Fibroblast of skin of left biceps (primary cell): ENCODE measurements at regions not wholly inside any gene's neighbourhood (a gene's known extent, or its start where the extent isn't known, plus 50 kb on each side); places are given as distances from the start of the nearest gene placed in this dataset.

Experiments used
- DNase-seq, 2 experiments: peaks; one replicate each; pipeline ENCODE4 v3.0.0-alpha.2; 2013; ENCODE audit warnings: low read depth in 2 of 2

DNA sequence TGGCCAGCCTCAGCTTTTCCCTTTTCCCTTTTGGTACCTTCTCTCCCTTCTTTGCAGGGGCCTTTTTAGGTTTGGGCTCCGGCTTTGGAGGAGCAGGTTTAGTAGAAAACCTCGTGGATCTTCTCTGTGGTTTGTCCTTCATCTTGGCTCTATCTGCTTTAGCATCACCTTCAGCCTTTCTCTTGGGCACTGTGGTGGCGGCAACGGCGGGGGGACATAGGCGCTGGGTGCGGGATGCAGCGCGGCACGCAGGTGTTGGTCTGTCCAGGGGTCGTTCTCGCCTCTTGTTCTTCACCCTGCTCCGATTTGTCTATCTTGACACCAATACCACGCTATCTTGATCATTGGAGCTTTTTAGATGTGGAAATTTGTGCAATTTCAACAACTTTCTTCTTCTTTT is 64.5 kb upstream of the SMAD3 start:
- DNase-seq: no peak

DNA sequence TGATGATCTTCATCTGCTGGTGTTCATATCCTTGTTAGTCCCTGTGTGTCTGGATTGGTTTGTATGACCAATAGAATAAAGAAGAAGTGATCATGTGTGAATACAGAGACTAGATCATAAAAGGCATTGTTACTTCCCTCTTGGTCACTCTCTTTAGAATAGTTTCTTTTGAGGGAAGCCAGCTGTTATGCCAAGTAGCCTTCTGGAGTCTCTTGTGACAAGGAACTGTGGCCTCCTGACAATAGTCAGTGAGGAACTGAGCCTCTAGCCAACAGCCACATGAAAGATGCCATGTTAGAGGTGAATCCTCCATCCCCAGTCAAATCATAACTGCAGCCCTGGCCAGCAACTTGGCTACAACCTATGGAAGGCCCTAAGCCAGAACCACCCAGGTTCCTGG is 63.0 kb upstream of the SMAD3 start:
- DNase-seq: no peak

DNA sequence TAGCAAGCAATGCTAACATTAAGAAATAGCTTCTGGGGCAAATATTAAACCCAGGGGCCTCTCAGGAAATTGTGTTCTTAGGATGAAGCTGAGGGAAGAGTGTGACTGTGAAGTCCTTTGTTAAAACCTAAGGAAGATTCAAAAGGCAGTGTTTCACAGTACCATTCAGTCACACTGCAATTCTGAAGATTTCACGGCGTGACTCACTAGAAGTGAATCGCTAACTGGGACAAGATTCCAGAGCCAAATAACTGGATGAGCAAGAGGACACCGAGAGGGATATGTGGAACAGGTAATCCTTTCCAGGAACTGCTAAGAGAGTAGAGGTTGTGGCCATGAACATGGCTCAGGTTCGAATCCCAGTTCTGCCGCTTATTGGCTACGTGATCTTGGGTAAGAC is 61.8 kb upstream of the SMAD3 start:
- DNase-seq: no peak

DNA sequence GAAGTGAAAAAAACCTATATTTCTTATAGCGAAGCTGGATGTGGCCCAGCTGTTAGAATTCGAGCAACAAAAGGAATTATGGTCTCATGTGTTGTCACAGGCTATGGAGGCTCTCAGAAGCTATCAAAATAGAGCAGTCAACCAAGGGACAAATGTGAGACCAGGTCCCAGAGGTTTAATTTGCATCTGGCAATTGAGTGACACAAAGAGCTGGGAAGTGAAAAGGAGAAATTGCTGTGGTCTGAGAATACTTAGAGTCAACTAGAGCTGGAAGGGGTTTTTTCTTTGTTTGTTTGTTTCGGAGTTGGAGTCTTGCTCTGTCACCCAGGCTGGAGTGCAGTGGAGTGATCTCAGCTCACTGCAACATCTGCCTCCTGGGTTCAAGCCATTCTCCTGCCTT is 61.3 kb upstream of the SMAD3 start:
- DNase-seq: no peak

DNA sequence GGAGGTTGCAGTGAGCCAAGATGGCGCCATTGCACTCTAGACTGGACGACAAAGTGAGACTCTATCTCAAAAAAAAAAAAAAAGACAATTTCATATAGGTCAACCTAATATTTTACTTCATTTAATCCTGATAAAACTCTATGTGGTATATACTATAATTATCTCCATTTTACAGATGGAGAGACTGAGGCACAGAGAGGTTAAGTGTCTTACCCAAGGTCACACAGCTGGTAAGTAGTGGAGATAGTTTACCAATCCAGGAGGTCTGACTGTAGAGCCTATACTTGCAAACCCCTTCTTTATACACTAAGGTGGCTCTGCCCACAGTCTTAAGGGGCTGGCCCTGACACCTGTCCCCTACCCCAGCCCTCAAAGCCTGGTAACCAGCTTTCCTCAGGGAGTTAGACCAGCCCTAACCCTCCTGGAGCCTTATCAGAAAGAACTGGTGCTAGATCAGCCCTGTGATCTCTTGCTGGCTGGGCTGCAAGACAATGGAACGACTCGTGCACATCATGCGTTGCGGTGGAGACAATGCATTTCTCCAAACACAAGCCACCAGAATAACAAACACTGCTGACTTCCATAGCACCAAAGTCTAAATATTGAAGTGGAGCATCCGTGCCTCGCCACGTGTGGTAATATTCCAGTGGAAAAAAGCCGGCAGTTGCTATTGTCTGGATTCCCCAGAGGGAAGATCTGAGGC is 60.0 kb upstream of the SMAD3 start:
- no peak for DNase-seq

DNA sequence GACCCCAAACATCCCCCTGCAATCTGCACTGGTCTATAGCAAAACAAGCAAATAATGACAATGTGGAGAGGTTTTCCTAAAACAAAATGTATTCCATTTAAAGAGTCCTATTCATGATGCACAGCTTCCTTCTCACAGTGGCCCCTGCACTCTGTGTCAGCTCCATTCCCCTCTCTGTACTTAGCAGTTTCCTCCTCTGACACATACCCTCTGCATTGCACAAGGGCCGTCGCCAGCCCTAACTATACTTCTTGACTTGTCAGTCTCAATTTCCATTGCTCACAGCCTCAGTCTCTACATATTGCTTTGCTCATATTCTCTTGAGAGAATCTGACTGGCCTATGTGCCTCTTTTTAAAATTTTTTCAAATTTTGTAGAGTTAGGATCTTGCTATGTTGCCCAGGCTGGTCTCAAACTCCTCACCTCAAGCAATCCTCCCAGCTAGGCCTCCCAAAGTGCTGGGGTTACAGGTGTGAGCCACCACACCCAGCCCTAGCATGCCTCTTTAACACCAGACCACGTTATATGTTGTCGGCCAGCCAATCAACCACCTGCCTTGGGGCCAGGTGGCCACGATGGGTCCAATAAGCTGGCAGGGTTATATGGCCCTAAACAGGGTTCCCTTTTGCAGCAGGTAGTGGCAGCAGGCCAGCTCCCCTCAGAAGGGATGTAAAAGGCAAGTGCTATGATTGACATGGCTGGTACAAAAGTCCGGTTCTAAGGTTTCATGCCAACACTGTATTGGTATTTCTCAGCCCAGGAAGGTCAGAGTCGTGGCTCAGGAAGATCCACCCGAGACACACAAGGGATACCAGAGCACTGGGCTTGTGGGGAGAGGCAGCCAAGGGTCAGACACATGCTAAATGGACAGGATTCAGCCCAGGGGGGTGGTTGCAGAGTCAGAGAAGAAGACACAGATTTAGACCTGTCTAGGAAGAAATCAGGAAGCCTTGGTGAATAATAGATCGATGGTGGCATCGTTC is 59.0 kb upstream of the SMAD3 start:
- no peak for DNase-seq

DNA sequence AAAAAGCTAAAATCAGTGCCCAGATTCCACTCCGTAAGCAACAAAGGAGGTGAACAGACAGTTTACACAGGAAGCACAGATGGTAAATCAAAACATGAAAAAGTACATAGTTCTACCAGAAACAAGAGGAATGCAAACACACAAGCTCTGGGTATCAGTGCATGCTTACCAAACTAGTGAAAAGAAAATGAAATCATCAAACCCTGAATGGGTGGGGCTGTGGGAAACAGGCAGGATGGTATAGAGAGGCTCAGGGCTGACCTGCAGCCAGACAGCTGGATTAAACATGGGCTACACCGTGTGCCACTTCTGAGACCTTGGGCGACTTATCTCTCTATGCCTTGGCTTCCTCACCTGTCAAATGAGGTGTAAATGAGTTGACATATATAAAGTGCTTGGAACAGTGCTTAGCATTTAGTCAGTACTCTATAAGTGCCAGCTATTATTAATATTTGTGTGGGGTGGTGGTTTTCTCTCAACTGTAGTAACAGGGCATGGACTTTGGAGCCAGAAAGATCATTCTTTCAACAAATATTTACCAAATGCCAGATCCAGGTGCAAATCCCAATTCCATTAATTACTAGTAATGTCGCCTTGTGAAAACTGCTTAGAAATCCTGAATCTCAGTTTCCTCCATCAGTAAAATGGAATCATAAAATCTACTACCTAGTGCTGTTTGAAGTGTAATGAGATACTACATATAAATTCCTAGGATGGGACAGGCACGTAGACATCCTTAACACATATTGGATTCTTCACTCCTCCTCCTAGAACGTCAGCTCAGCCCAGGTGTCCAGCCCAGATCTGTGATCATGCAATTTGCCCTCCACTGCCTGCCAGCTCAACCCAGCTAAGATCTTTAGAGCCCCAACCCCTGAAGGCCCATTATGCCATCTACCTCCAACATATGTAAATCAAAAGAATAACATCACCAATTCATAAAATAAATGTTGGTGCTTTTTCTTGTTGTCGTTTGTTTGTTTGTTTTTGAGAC is 55.5 kb upstream of the SMAD3 start:
- no peak for DNase-seq

DNA sequence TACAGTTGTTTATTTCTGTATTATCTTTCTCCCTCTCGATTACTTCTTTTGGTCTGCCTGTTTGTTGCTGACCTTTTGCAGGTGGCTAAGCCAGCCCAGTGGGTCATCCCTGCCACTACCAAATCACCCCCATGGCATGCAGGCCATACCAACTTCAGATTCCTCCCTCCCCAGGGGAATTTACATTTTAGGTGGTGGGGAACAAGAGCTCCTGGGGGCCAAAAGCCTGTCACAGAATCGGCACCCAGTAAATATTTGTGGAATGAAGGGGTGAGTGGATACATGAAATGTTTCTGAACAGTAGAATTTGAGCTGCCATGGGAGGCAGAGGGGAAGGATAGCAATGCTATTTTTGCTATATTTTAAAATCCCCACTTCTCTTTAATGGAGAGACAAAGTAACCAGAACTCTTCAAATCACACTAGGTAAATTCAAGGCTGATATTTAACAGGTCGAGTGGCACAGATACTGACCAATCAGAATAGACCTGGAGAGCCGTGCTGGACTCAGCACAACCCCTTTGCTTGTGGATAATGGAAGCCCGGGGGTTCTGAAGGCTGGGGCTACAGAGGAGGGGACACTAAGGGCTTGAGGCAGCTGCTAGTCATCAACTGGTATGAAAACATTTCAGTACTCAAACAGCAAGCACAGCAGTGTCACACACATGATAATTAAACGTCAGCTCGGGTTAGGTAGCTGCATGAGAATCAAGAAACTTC is 54.3 kb upstream of the SMAD3 start:
- DNase-seq: no peak

DNA sequence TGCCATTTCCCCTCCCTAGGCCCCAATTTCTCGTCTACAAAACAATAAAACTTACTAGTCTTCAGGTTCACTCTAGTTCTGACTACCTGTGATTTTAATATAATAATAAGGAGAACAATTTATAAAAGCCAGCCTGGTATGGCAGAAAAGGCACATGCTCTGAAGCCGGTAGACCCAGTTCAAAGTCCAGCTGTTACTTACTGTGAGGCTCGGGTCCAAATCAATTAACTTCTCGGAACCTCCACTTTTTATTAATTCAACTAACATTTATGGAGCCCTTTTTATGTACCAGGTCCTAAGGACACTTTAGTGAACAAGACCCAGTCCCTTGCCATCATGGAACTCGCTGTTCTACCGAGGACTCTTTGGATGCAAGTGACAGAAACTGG is 53.8 kb upstream of the SMAD3 start:
- DNase-seq: no peak

DNA sequence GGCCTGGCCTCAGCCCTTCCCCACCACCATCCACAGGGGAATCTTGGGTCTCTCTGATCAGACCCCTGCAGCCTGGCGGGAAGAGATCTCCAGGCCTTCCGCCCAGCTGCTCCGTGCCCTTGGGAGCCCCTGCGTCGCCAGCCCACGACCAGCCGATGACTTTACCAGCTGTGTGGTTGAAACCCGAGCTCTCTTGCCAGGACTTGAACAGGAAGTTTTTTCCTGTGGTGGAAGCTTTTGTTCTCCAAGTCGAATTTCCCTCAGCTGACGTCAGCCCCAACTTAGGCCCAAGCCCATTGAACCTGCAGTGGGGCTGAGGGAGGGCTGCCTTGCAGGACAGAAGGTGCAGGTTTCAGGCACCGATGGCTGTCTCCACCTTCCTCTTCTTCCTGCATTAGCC is 51.7 kb upstream of the SMAD3 start:
- DNase-seq: no peak
